ENCODE measurements at regions not wholly inside any gene's neighbourhood (a gene's known extent, or its start where the extent isn't known, plus 50 kb on each side); places are given as distances from the start of the nearest gene placed in this dataset.

DNA sequence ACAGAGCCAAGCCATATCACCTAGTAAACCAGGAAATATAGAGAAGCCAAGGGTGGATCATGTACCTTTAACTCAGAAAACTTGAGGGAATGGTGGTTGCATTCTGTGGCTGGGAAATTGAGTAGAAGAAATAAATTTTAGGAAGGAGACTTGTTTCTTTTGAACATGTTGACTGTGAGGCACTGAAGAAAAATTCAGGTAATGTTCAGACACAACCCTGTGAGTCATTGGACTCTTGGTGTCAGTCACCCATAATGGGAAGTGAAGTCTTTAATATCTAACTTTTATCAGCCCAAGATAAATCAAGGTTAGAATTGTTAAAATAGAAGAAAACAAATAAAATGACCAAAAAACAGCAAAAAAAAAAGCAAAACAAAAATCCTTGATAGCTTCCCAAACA, 98.8 kb upstream of the GRIK2 start:
- TF ChIP-seq, protein P1, sequence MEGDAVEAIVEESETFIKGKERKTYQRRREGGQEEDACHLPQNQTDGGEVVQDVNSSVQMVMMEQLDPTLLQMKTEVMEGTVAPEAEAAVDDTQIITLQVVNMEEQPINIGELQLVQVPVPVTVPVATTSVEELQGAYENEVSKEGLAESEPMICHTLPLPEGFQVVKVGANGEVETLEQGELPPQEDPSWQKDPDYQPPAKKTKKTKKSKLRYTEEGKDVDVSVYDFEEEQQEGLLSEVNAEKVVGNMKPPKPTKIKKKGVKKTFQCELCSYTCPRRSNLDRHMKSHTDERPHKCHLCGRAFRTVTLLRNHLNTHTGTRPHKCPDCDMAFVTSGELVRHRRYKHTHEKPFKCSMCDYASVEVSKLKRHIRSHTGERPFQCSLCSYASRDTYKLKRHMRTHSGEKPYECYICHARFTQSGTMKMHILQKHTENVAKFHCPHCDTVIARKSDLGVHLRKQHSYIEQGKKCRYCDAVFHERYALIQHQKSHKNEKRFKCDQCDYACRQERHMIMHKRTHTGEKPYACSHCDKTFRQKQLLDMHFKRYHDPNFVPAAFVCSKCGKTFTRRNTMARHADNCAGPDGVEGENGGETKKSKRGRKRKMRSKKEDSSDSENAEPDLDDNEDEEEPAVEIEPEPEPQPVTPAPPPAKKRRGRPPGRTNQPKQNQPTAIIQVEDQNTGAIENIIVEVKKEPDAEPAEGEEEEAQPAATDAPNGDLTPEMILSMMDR (conservative IDR thresholded peaks at IDR 0.05), result no peak
- TF ChIP-seq ZFX (IDR thresholded peaks at IDR 0.05), result no peak

All from C4-2B (cell line).